Esophagus squamous epithelium (tissue), 4 donors: ENCODE measurements at regions not wholly inside any gene's neighbourhood (a gene's known extent, or its start where the extent isn't known, plus 50 kb on each side); places are given as distances from the start of the nearest gene placed in this dataset.

Experiments used
- CTCF ChIP-seq, 6 experiments: fragments of 450-650 bp in 4 of 6; fragments of 200-600 bp in 2 of 6; sonication (generic) in 2 of 6; IDR thresholded peaks; one replicate each; pipeline ENCODE4 v1.5.1; 2016 to 2019; ENCODE audit warnings: antibody characterized with exemption in 6 of 6, mild to moderate bottlenecking in 4 of 6, moderate library complexity in 4 of 6
- POLR2A ChIP-seq, 4 donors: fragments of 450-650 bp; IDR thresholded peaks; one replicate each; pipeline ENCODE4 v1.6.1; 2017; ENCODE audit warnings: antibody characterized with exemption in 4 of 4, mild to moderate bottlenecking in 4 of 4, moderate library complexity in 3 of 4

- no peak for TF ChIP-seq CTCF (IDR thresholded peaks at IDR 0.05)
- TF ChIP-seq POLR2A (IDR thresholded peaks at IDR 0.05): no peak
Observed at GRCh38 chr5:1946122-1946677, 63.5 kb upstream of the IRX4 start.
